ENCODE measurements at regions not wholly inside any gene's neighbourhood (a gene's known extent, or its start where the extent isn't known, plus 50 kb on each side); places are given as distances from the start of the nearest gene placed in this dataset.

DNA sequence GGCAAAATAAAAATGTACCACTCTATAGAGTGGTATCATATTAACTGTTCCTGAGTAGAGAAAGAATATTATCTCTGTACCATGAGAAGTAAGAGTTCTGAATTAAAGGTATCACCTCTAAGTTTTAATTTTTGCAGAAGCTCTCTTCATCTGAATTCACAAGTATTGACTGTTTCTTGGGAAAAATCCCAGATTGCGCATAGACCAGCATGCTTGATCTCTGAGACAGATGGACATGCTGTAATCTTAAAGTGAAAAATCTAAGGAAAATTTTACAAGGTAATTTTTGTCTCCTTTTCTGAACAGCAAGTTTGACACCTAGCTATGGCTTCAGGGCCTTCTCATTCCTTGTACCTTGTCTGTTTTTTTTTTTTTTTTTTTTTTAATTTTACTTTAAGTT is 1050.7 kb upstream of the RBFOX1 start:
- DNase-seq = no peak
- intact Hi-C loops (cut with DNase I) = no loop called here
- no peak overlapping the region for H3K9ac ChIP-seq (ENCODE audit: low read length in 3 of 3)
- no peak for FAIRE-seq
- H3K27ac ChIP-seq (ENCODE audit: low read depth in 2 of 2, low read length in 2 of 2) = no peak overlapping the region
- TF ChIP-seq CTCF (IDR thresholded peaks at IDR 0.05; ENCODE audit: borderline replicate concordance, extremely low read depth, insufficient read depth) = no peak
- no peaks in the 10 kb centered on the region for H3K9me3 ChIP-seq (ENCODE audit: control insufficient read depth in 2 of 3, insufficient read depth in 1 of 3, low read length in 3 of 3)
- no peaks in the 10 kb centered on the region for H3K36me3 ChIP-seq (ENCODE audit: control insufficient read depth in 2 of 3, insufficient read depth in 3 of 3, low read length in 3 of 3)
- H3K27me3 ChIP-seq (ENCODE audit: control insufficient read depth, insufficient read depth, low read length) = no peaks in the 10 kb centered on the region
- H3K4me1 ChIP-seq (ENCODE audit: control insufficient read depth in 2 of 3, insufficient read depth in 2 of 3, low read depth in 1 of 3, low read length in 3 of 3) = no peaks in the 10 kb centered on the region
- no peak overlapping the region for H3K4me3 ChIP-seq (ENCODE audit: low read length in 3 of 3)

DNA sequence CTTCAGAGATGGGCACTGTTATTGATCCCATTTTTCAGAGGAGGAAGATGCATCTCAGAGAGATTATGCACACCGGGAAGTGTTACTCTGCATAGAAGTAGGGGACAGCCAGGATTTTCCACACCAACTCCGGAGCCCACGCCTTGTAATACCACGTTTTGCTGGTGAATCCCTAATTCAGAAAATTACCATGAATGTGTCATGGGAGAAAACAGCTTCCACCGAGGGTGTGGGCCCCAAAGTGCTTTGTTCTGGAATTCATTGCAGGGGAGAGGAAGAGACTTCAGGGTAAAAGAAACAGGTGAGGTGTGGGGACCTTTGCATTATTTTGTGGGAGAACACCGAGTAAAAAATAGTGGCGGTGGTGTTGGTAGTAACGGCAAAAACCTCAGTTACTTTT is 1051.4 kb upstream of the RBFOX1 start:
- FAIRE-seq = no peak
- intact Hi-C loops (cut with DNase I) = no loop called here
- no peaks in the 10 kb centered on the region for H3K9me3 ChIP-seq (ENCODE audit: control insufficient read depth in 2 of 3, insufficient read depth in 1 of 3, low read length in 3 of 3)

DNA sequence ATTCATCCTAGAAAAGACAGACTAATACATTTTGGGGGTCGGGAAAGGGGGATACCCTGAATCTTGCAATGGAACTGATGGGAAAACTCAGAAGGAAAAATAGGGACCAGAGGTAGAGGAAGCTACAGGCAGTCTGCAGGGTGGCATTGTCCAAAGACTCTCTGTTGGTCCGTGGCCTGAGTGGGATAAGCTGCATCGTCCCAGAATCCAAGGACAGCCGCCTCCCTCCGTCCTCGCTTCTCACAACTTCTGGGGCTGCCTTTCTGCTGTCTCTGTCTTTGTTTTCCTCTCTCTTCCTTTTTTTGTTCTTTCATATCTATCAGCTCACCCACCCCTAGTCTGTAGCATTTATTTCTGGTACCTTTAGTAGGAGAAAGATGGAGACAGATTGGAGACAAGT is 1052.6 kb upstream of the RBFOX1 start:
- intact Hi-C loops (cut with DNase I) = no loop called here
- no peak overlapping the region for H3K4me3 ChIP-seq (ENCODE audit: low read length in 3 of 3)
- no peaks in the 10 kb centered on the region for H3K4me1 ChIP-seq (ENCODE audit: control insufficient read depth in 2 of 3, insufficient read depth in 2 of 3, low read depth in 1 of 3, low read length in 3 of 3)
- DNase-seq (no peak), FAIRE-seq (no peak)
- H3K9ac ChIP-seq (ENCODE audit: low read length in 3 of 3) = no peak overlapping the region
- no peak for TF ChIP-seq CTCF (IDR thresholded peaks at IDR 0.05; ENCODE audit: borderline replicate concordance, extremely low read depth, insufficient read depth)
- H3K9me3 ChIP-seq (ENCODE audit: control insufficient read depth in 2 of 3, insufficient read depth in 1 of 3, low read length in 3 of 3) = no peaks in the 10 kb centered on the region
- H3K27me3 ChIP-seq (ENCODE audit: control insufficient read depth, insufficient read depth, low read length) = no peaks in the 10 kb centered on the region
- no peak overlapping the region for H3K27ac ChIP-seq (ENCODE audit: low read depth in 2 of 2, low read length in 2 of 2)
- H3K36me3 ChIP-seq (ENCODE audit: control insufficient read depth in 2 of 3, insufficient read depth in 3 of 3, low read length in 3 of 3) = no peaks in the 10 kb centered on the region

More for the DNA sequence above, 1051.4 kb upstream of the RBFOX1 start:
- Histone ChIP-seq H3K4me3 (ENCODE audit: low read length in 3 of 3) (no peak overlapping the region), H3K9ac (ENCODE audit: low read length in 3 of 3) (no peak overlapping the region), H3K27ac (ENCODE audit: low read depth in 2 of 2, low read length in 2 of 2) (no peak overlapping the region), H3K36me3 (ENCODE audit: control insufficient read depth in 2 of 3, insufficient read depth in 3 of 3, low read length in 3 of 3) (no peaks in the 10 kb centered on the region), H3K27me3 (ENCODE audit: control insufficient read depth, insufficient read depth, low read length) (no peaks in the 10 kb centered on the region), H3K4me1 (ENCODE audit: control insufficient read depth in 2 of 3, insufficient read depth in 2 of 3, low read depth in 1 of 3, low read length in 3 of 3) (no peaks in the 10 kb centered on the region)
- no peak for TF ChIP-seq CTCF (IDR thresholded peaks at IDR 0.05; ENCODE audit: borderline replicate concordance, extremely low read depth, insufficient read depth)
- no peak for DNase-seq

DNA sequence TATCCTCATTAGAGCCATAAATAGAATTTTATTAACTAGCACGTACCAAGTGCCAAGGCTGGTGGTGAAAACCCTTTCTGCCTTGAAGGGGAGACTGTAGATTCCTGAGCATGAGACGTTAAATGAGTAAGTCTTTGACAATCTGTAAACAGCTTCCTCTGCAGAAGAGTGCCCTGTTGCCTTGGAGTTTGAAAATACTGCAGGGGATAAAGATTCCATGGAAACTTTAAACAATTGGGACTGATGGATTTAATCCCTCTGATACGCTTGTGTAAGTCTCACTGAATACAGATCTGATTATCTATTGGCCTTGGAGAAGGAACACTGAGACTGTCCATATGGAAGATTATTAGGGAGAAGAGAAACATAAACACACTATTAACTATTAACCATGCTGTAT is 1053.4 kb upstream of the RBFOX1 start:
- no peaks in the 10 kb centered on the region for H3K9me3 ChIP-seq (ENCODE audit: control insufficient read depth in 2 of 3, insufficient read depth in 1 of 3, low read length in 3 of 3)
- no peaks in the 10 kb centered on the region for H3K36me3 ChIP-seq (ENCODE audit: control insufficient read depth in 2 of 3, insufficient read depth in 3 of 3, low read length in 3 of 3)
- no peak overlapping the region for H3K9ac ChIP-seq (ENCODE audit: low read length in 3 of 3)
- no peaks in the 10 kb centered on the region for H3K27me3 ChIP-seq (ENCODE audit: control insufficient read depth, insufficient read depth, low read length)
- no peak for TF ChIP-seq CTCF (IDR thresholded peaks at IDR 0.05; ENCODE audit: borderline replicate concordance, extremely low read depth, insufficient read depth)
- H3K27ac ChIP-seq (ENCODE audit: low read depth in 2 of 2, low read length in 2 of 2) = no peak overlapping the region
- no peak for FAIRE-seq
- H3K4me1 ChIP-seq (ENCODE audit: control insufficient read depth in 2 of 3, insufficient read depth in 2 of 3, low read depth in 1 of 3, low read length in 3 of 3) = no peaks in the 10 kb centered on the region
- intact Hi-C loops (cut with DNase I) = no loop called here
- no peak for DNase-seq
- no peak overlapping the region for H3K4me3 ChIP-seq (ENCODE audit: low read length in 3 of 3)
